HepG2 (cell line): ENCODE measurements at regions not wholly inside any gene's neighbourhood (a gene's known extent, or its start where the extent isn't known, plus 50 kb on each side); places are given as distances from the start of the nearest gene placed in this dataset.

Source experiments
- ATAC-seq: fragments of 200-7000 bp; cut with Tn5 transposase; 3 replicates; pipeline ENCODE4 v1.9.1; 2020; ENCODE audit warnings: mild to moderate bottlenecking, moderate library complexity
- BruUV-seq: library from RNA; stranded (reverse); fragments of 400-500 nt; replicated peaks from 2 replicates; lab custom pipeline; 2021; lab: Mats Ljungman, UMichigan
- CTCF ChIA-PET: fragments of 300-600 bp; formaldehyde crosslinking; extraction: SDS; loops from one replicate; lab custom pipeline; 2021; ENCODE audit warnings: low total read pairs, inconsistent platforms, low intra/inter-chr PET ratio; lab: Yijun Ruan, JAX
- POLR2A ChIA-PET: fragments of 350-600 bp; sonication (Branson Sonifier 250); formaldehyde crosslinking; loops from one replicate; lab custom pipeline; 2020; ENCODE audit warnings: antibody characterized with exemption, inconsistent platforms; lab: Yijun Ruan, JAX
- DNase-seq: peaks from one replicate; pipeline ENCODE4 v3.0.0-alpha.2; 2015; ENCODE audit warnings: low spot score
- FAIRE-seq: peaks from 3 replicates; lab custom pipeline; 2011; peaks lifted over from hg19 to GRCh38; lab: Jason Lieb, UNC
- H2AFZ ChIP-seq: one replicate; pipeline ENCODE4 v1.6.1; 2011; ENCODE audit warnings: low read length, inconsistent platforms
- H3K27ac ChIP-seq: fragments of 300-600 bp; 3 replicates; pipeline ENCODE4 v1.8.0; 2011; ENCODE audit warnings: mixed run types, mild to moderate bottlenecking, mixed read lengths, low read length, inconsistent platforms; ENCODE audit not compliant: insufficient read depth; ENCODE audit errors: extremely low read length
- H3K27me3 ChIP-seq, 2 experiments: fragments of 200-600 bp in 1 of 2; 2 replicates in 1 of 2; 3 replicates in 1 of 2; pipeline versions ENCODE4 v1.6.0 to v1.8.0; 2011; ENCODE audit warnings: low read length in 2 of 2, mild to moderate bottlenecking in 2 of 2, moderate library complexity in 2 of 2, inconsistent platforms in 1 of 2; ENCODE audit not compliant: insufficient read depth in 2 of 2, control insufficient read depth in 1 of 2
- H3K36me3 ChIP-seq, 2 experiments: fragments of 200-600 bp in 1 of 2; replicated peaks in 1 of 2; 2 replicates in 1 of 2; 3 replicates in 1 of 2; pipeline versions ENCODE4 v1.5.1 to v1.8.0; 2011; ENCODE audit warnings: low read length in 2 of 2, inconsistent platforms in 1 of 2; ENCODE audit not compliant: insufficient read depth in 2 of 2, control insufficient read depth in 1 of 2
- H3K4me1 ChIP-seq: 2 replicates; pipeline ENCODE4 v1.5.1; 2012; ENCODE audit warnings: low read length, inconsistent platforms; ENCODE audit not compliant: insufficient read depth
- H3K4me2 ChIP-seq: 2 replicates; pipeline ENCODE4 v1.6.0; 2011; ENCODE audit warnings: low read depth, low read length, inconsistent platforms
- H3K4me3 ChIP-seq, 3 experiments: fragments of 200-600 bp in 1 of 3; sonication (generic), shearing (Covaris generic) in 1 of 3; replicated peaks in 1 of 3; 2 replicates each; pipeline ENCODE4 v1.5.1; 2011 to 2016; ENCODE audit warnings: low read length in 3 of 3, inconsistent platforms in 2 of 3, low read depth in 2 of 3, mild to moderate bottlenecking in 2 of 3, control low read depth in 1 of 3, mixed read lengths in 1 of 3; ENCODE audit not compliant: insufficient read depth in 1 of 3
- H3K79me2 ChIP-seq: one replicate; pipeline ENCODE4 v1.6.1; 2011; ENCODE audit warnings: low read length, inconsistent platforms; ENCODE audit not compliant: insufficient read depth
- H3K9ac ChIP-seq: 2 replicates; pipeline ENCODE4 v1.6.0; 2011; ENCODE audit warnings: mild to moderate bottlenecking, low read depth, low read length, inconsistent platforms; ENCODE audit not compliant: insufficient read depth
- H3K9me3 ChIP-seq: 2 replicates; pipeline ENCODE4 v1.5.1; 2012; ENCODE audit warnings: mild to moderate bottlenecking, low read length
- H4K20me1 ChIP-seq: 2 replicates; pipeline ENCODE4 v1.6.0; 2011; ENCODE audit warnings: inconsistent platforms, mild to moderate bottlenecking, low read length, moderate library complexity; ENCODE audit not compliant: insufficient read depth
- CCAR2 ChIP-seq: fragments of 200-400 bp; formaldehyde crosslinking; optimal IDR thresholded peaks from 2 replicates; pipeline ENCODE3; 2018; ENCODE audit warnings: low read depth, mild to moderate bottlenecking, low read length, moderate library complexity
- ELF4 ChIP-seq: sonication (generic); formaldehyde crosslinking; IDR thresholded peaks from 2 replicates; pipeline ENCODE4 v1.5.0; 2020; ENCODE audit warnings: missing genetic modification reagents, mild to moderate bottlenecking, moderate library complexity, borderline replicate concordance
- NFE2L2 ChIP-seq: fragments of 150-350 bp; IDR thresholded peaks from 2 replicates; pipeline ENCODE4 v1.6.1; 2014; ENCODE audit warnings: low read length
- RAD51 ChIP-seq: fragments of 450-650 bp; IDR thresholded peaks from 2 replicates; pipeline ENCODE4 v1.6.1; 2016; ENCODE audit warnings: borderline replicate concordance
- SP4 ChIP-seq: sonication (generic); formaldehyde crosslinking; IDR thresholded peaks from 2 replicates; pipeline ENCODE4 v1.8.1; 2023; ENCODE audit warnings: mild to moderate bottlenecking, missing genetic modification reagents
- SRSF1 ChIP-seq: fragments of 200-400 bp; formaldehyde crosslinking; optimal IDR thresholded peaks from 2 replicates; pipeline ENCODE3; 2017; ENCODE audit warnings: mild to moderate bottlenecking, low read depth, low read length, moderate library complexity
- ZBTB3 ChIP-seq: sonication (generic); formaldehyde crosslinking; IDR thresholded peaks from 2 replicates; pipeline ENCODE4 v1.4.0; 2020; ENCODE audit warnings: low read depth, mild to moderate bottlenecking, moderate library complexity, missing genetic modification reagents, borderline replicate concordance
- ZNF432 ChIP-seq: sonication (generic); formaldehyde crosslinking; IDR thresholded peaks from 2 replicates; pipeline ENCODE4 v1.5.0; 2020; ENCODE audit warnings: missing genetic modification reagents, mild to moderate bottlenecking, borderline replicate concordance
- ZNF543 ChIP-seq: sonication (generic); formaldehyde crosslinking; IDR thresholded peaks from 2 replicates; pipeline ENCODE4 v1.4.0; 2020; ENCODE audit warnings: mild to moderate bottlenecking, missing genetic modification reagents
- ZNF678 ChIP-seq: sonication (generic); formaldehyde crosslinking; IDR thresholded peaks from 2 replicates; pipeline ENCODE4 v1.4.0; 2020; ENCODE audit warnings: mild to moderate bottlenecking, missing genetic modification reagents
- ZNF883 ChIP-seq: sonication (generic); formaldehyde crosslinking; IDR thresholded peaks from 2 replicates; pipeline ENCODE4 v1.5.1; 2020; ENCODE audit warnings: mild to moderate bottlenecking, missing genetic modification reagents; ENCODE audit errors: not compliant biosample characterization
- in situ Hi-C: cut with HindIII; loops from 2 replicates; pipeline ENCODE4 v1.10.0; 2017; ENCODE audit warnings: low pct_unique_long_range_greater_than_20kb; ENCODE audit not compliant: extremely low pct_ligation_motif_present
- intact Hi-C: fragments of 100-400 bp; cut with micrococcal nuclease; formaldehyde crosslinking; loops from one replicate; pipeline ENCODE4 v1.10.0; 2022; ENCODE audit not compliant: unreplicated experiment

GRCh38 chr6:54719131-54719530, 127.4 kb upstream of the FAM83B start:
- no peak for FAIRE-seq
- Histone ChIP-seq H2AFZ (no peak overlapping the region), H4K20me1 (no peaks in the 10 kb centered on the region), H3K27ac (no peak overlapping the region), H3K9me3 (no peaks in the 10 kb centered on the region), H3K79me2 (no peaks in the 10 kb centered on the region), H3K4me3 (no peak overlapping the region), H3K9ac (no peak overlapping the region), H3K27me3 (no peaks in the 10 kb centered on the region), H3K36me3 (no peaks in the 10 kb centered on the region), H3K4me2 (no peak overlapping the region), H3K4me1 (no peaks in the 10 kb centered on the region)
- CTCF ChIA-PET, result interaction anchor here (2.3 to 3.1 kb wide), 2 partner anchors 274 to 350 kb away, joined by 9 to 39 read pairs; no protein-coding TSS in a partner anchor
- POLR2A ChIA-PET, result no interaction called here
- intact Hi-C loops (loop anchor here (5.0 to 10.0 kb wide), 2 partner anchors 523 to 734 kb away; no protein-coding TSS in a partner anchor), in situ Hi-C loops (loop anchor here (10.0 to 25.0 kb wide), 3 partner anchors 346 to 732 kb away; no protein-coding TSS in a partner anchor)
- TF ChIP-seq SP4 (CRISPR knock-in tag), result no peak
- no peak for TF ChIP-seq SRSF1
- TF ChIP-seq ELF4 (CRISPR knock-in tag), result no peak
- TF ChIP-seq ZBTB3 (CRISPR knock-in tag), result no peak
- no peak for TF ChIP-seq CCAR2
- TF ChIP-seq ZNF883 (CRISPR knock-in tag), result no peak
- TF ChIP-seq RAD51, result no peak
- no peak for TF ChIP-seq ZNF543
- no peak for TF ChIP-seq ZNF432 (CRISPR knock-in tag)
- TF ChIP-seq ZNF678 (CRISPR knock-in tag), result no peak
- no peak for TF ChIP-seq NFE2L2
- DNase-seq, result no peak
- no peak for ATAC-seq
- no TSS peak for BruUV-seq
